Activated naive CD8-positive, alpha-beta T cell treated with anti-CD3 and anti-CD28 coated beads, Interleukin-2, amount 10 ng/mL, durations not matched to agents 7 days and 5 days (primary cell): ENCODE measurements at regions not wholly inside any gene's neighbourhood (a gene's known extent, or its start where the extent isn't known, plus 50 kb on each side); places are given as distances from the start of the nearest gene placed in this dataset.
"Not testable (repeated sequence)": the region's sequence is repeated elsewhere in the genome, so short reads cannot be mapped to it uniquely, and the experiment has no call there.

Experiments used
- ATAC-seq: fragments of 150-1000 bp; cut with Tn5 transposase; one replicate; pipeline ENCODE4 v1.10.0; 2021; ENCODE audit warnings: low read depth, moderate library complexity
- POLR2A ChIA-PET: fragments of 350-600 bp; sonication (Branson Sonifier 250); formaldehyde crosslinking; loops from one replicate; lab custom pipeline; 2021; ENCODE audit warnings: antibody characterized with exemption; lab: Charles Lee
- DNase-seq: peaks from one replicate; pipeline ENCODE4 v3.0.0; 2021
- H3K27ac Mint-ChIP-seq: one replicate; pipeline ENCODE4 v1.8.0; 2022; ENCODE audit warnings: mild to moderate bottlenecking, mixed read lengths
- H3K27me3 Mint-ChIP-seq: one replicate; pipeline ENCODE4 v1.8.0; 2022; ENCODE audit warnings: mild to moderate bottlenecking, moderate library complexity, mixed read lengths
- H3K36me3 Mint-ChIP-seq: one replicate; pipeline ENCODE4 v1.8.0; 2021; ENCODE audit warnings: mild to moderate bottlenecking, mixed read lengths
- H3K4me1 Mint-ChIP-seq: one replicate; pipeline ENCODE4 v1.8.0; 2021; ENCODE audit warnings: mixed read lengths
- H3K4me3 Mint-ChIP-seq: one replicate; pipeline ENCODE4 v1.8.0; 2022; ENCODE audit warnings: mild to moderate bottlenecking, moderate library complexity, mixed read lengths
- H3K9me3 Mint-ChIP-seq: one replicate; pipeline ENCODE4 v1.8.0; 2021; ENCODE audit warnings: mixed read lengths

DNA sequence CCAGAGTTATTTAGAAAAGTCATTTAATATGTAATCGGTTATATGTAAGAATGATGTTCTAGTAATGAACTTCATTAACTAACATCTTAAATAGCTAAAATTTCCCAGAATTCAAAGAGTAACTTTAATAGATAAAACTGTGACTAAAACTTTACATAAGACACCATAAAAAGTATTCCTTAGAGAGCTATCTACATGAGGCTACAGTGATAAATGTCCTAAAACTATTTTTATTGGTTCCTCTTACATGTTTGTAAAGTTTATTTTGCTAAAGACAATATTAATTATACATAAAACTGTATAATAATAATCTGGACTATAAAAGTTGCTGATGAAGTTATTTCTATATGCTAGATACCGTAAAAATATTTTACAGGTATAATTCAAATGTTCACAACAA is 897.7 kb upstream of the EPHA5 start:
- POLR2A ChIA-PET, result no interaction called here
- no peak for ATAC-seq
- Mint-ChIP-seq H3K27me3 (no peaks in the 10 kb centered on the region), H3K4me1 (no peaks in the 10 kb centered on the region), H3K36me3 (no peaks in the 10 kb centered on the region), H3K27ac (no peak overlapping the region), H3K9me3 (no peaks in the 10 kb centered on the region), H3K4me3 (no peak overlapping the region)
- no peak for DNase-seq

- Mint-ChIP-seq H3K4me1 (no peaks in the 10 kb centered on the region), H3K4me3 (no peak overlapping the region), H3K36me3 (no peaks in the 10 kb centered on the region), H3K9me3 (no peaks in the 10 kb centered on the region), H3K27me3 (no peaks in the 10 kb centered on the region), H3K27ac (no peak overlapping the region)
- POLR2A ChIA-PET, result no interaction called here
- DNase-seq (no peak), ATAC-seq (no peak)
These were observed 897.3 kb upstream of the EPHA5 start for GRCh38 chr4:66567551-66567950.

GRCh38 chr4:66565801-66566200 is 895.5 kb upstream of the EPHA5 start:
- Mint-ChIP-seq H3K4me1 (no peaks in the 10 kb centered on the region), H3K36me3 (no peaks in the 10 kb centered on the region), H3K4me3 (no peak overlapping the region), H3K27ac (no peak overlapping the region), H3K27me3 (no peaks in the 10 kb centered on the region), H3K9me3 (no peaks in the 10 kb centered on the region)
- DNase-seq (no peak), ATAC-seq (no peak)
- POLR2A ChIA-PET, result no interaction called here

DNA sequence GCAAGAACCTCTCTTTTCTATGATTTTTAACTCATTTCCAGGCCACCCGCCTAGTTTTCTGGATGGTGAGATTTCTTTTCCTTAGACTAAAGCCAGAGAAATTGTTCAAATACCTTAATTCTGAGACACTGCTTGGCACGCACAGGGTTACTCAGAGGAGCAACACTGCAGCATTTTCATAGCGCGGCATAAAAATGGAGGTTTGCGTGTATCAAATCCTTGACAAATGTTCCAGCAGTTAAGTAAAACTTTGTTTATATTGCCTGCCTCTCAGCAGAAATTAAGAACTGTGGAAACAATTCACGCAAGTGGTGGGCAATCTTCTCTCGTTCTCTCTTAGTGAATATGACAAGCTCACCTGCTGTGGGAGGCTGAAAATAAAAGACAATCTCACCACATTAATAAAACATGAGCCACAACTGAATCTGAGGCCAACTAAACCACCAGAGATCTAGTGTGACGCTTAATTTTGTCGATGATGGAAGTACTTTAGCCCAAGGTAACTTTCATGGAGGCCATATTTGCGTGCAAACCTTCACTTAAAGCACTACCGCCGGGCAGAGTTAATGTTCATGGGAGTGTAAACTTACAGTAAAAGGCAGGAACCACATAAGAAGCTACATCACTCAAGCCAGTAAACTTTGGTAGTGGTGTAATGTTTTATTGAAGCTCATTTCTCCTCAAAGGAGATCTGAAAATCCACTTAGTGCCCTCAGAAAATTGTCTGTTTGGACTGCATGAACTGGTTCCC is 894.8 kb upstream of the EPHA5 start:
- H3K27ac Mint-ChIP-seq, result no peak overlapping the region
- no peaks in the 10 kb centered on the region for H3K27me3 Mint-ChIP-seq
- H3K4me1 Mint-ChIP-seq, result no peaks in the 10 kb centered on the region
- ATAC-seq (no peak), DNase-seq (no peak)
- H3K4me3 Mint-ChIP-seq, result no peak overlapping the region
- POLR2A ChIA-PET, result no interaction called here
- H3K9me3 Mint-ChIP-seq, result peaks cover 1% of the 10 kb centered on the region
- H3K36me3 Mint-ChIP-seq, result no peaks in the 10 kb centered on the region

GRCh38 chr4:66562276-66562806 is 892.1 kb upstream of the EPHA5 start:
- POLR2A ChIA-PET, result no interaction called here
- no peak overlapping the region for H3K27ac Mint-ChIP-seq

DNA sequence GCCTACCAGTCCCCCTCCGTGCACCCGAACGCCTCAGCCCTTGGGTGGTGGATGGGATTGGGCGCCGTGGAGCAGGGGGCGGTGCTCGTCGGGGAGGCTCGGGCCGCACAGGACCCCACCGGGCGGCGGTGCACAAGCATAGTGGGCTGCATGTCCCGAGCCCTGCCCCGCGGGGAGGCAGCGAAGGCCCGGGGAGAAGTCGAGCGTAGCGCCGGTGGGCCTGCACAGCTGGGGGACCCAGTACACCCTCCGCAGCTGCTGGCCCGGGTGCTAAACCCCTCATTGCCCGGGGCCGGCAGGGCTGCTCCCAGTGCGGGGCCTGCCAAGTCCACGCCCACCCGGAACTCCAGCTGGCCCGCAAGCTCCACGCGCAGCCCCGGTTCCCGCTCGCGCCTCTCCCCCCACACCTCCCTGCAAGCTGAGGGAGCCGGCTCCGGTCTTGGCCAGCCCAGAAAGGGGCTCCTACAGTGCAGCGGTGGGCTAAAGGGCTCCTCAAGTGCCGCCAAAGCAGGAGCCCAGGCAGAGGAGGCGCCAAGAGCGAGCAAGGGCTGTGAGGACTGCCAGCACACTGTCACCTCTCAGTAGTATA is 891.3 kb upstream of the EPHA5 start:
- ATAC-seq, H3K36me3 Mint-ChIP-seq, H3K4me1 Mint-ChIP-seq, H3K9me3 Mint-ChIP-seq, DNase-seq, H3K27ac Mint-ChIP-seq, POLR2A ChIA-PET, H3K27me3 Mint-ChIP-seq, H3K4me3 Mint-ChIP-seq: not testable (repeated sequence)

More at GRCh38 chr4:66562276-66562806, 892.1 kb upstream of the EPHA5 start:
- no peak for ATAC-seq
- Mint-ChIP-seq H3K27me3 (no peaks in the 10 kb centered on the region), H3K9me3 (peaks cover 1% of the 10 kb centered on the region), H3K4me1 (no peaks in the 10 kb centered on the region), H3K4me3 (no peak overlapping the region), H3K36me3 (no peaks in the 10 kb centered on the region)
- no peak for DNase-seq

GRCh38 chr4:66558651-66559050 is 888.4 kb upstream of the EPHA5 start:
- no peak overlapping the region for H3K27ac Mint-ChIP-seq
- peaks cover 1% of the 10 kb centered on the region for H3K9me3 Mint-ChIP-seq
- H3K4me3 Mint-ChIP-seq, result no peak overlapping the region
- no peaks in the 10 kb centered on the region for H3K4me1 Mint-ChIP-seq
- ATAC-seq, result no peak
- no peaks in the 10 kb centered on the region for H3K27me3 Mint-ChIP-seq
- DNase-seq, result no peak
- POLR2A ChIA-PET, result no interaction called here
- no peaks in the 10 kb centered on the region for H3K36me3 Mint-ChIP-seq

DNA sequence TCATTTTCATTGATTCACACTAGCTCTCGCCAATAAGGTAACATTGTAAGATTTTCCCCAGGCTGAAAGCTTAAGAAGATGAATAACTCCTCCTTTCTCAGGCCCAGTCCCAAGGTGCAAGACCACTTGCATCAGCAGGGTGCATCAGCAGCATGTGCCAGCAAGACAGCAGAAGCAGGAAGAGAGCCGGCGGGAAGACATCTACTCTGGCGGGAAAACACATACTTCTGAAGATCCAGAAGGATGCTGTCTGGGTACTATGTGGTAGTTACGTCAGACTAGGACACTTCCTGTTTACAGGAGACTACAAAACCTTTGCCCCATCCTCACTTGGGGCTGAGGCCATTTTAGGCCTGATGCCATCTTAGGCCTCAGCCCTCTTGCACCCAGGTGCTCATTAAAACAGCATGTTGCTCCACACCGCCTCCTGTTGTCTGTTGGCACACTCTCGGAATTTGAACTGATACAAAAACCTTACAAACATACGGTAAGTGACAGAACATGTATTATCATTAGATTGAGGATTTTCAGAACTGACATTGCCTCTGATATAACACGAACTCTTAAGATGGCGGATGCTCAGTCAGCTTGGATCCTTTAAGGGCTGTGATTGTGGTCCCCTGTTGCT is 886.5 kb upstream of the EPHA5 start:
- ATAC-seq (no peak), DNase-seq (no peak)
- H3K4me3 Mint-ChIP-seq, result no peak overlapping the region
- no peaks in the 10 kb centered on the region for H3K27me3 Mint-ChIP-seq
- no peak overlapping the region for H3K27ac Mint-ChIP-seq
- H3K4me1 Mint-ChIP-seq, result no peaks in the 10 kb centered on the region
- peaks cover 1% of the 10 kb centered on the region for H3K9me3 Mint-ChIP-seq
- POLR2A ChIA-PET, result no interaction called here
- no peaks in the 10 kb centered on the region for H3K36me3 Mint-ChIP-seq

DNA sequence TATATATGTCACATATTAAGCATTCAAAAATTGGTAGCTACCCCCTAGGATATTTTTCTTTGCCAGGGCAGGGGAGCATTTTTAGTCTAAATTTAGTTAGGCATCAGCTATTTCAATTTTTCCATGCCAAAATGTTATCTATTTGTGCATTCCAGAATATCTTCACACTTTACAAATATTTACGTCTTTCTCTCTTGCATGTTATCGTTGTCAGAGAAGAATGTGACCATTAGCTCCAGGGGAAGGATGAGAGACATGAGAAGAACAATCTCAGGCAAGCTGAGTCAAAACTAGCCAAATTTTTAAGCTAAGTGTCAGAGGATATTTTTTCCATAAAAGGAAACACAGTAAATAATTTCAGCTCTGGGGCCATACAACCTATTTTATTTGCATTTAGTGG is 885.0 kb upstream of the EPHA5 start:
- Mint-ChIP-seq H3K4me1 (no peaks in the 10 kb centered on the region), H3K36me3 (no peaks in the 10 kb centered on the region), H3K27me3 (no peaks in the 10 kb centered on the region), H3K9me3 (peaks cover 1% of the 10 kb centered on the region), H3K27ac (no peak overlapping the region), H3K4me3 (no peak overlapping the region)
- POLR2A ChIA-PET, result no interaction called here
- DNase-seq (no peak), ATAC-seq (no peak)

GRCh38 chr4:66554826-66555225 is 884.5 kb upstream of the EPHA5 start:
- no peak for ATAC-seq
- POLR2A ChIA-PET, result no interaction called here
- no peak for DNase-seq
- H3K36me3 Mint-ChIP-seq, result no peaks in the 10 kb centered on the region
- H3K27ac Mint-ChIP-seq, result no peak overlapping the region
- H3K4me1 Mint-ChIP-seq, result no peaks in the 10 kb centered on the region
- H3K4me3 Mint-ChIP-seq, result no peak overlapping the region
- peaks cover 1% of the 10 kb centered on the region for H3K9me3 Mint-ChIP-seq
- no peaks in the 10 kb centered on the region for H3K27me3 Mint-ChIP-seq

GRCh38 chr4:66545301-66545700 is 875.0 kb upstream of the EPHA5 start:
- ATAC-seq, H3K27ac Mint-ChIP-seq, DNase-seq, H3K4me3 Mint-ChIP-seq, H3K27me3 Mint-ChIP-seq, H3K4me1 Mint-ChIP-seq, POLR2A ChIA-PET, H3K9me3 Mint-ChIP-seq, H3K36me3 Mint-ChIP-seq: not testable (repeated sequence)

- no peaks in the 10 kb centered on the region for H3K4me1 Mint-ChIP-seq
- no peak overlapping the region for H3K27ac Mint-ChIP-seq
- H3K27me3 Mint-ChIP-seq, result no peaks in the 10 kb centered on the region
- DNase-seq (no peak), ATAC-seq (no peak)
- POLR2A ChIA-PET, result no interaction called here
- no peak overlapping the region for H3K4me3 Mint-ChIP-seq
- H3K36me3 Mint-ChIP-seq, result no peaks in the 10 kb centered on the region
- H3K9me3 Mint-ChIP-seq, result peaks cover 6% of the 10 kb centered on the region
These were observed 874.0 kb upstream of the EPHA5 start for GRCh38 chr4:66544281-66544680.

DNA sequence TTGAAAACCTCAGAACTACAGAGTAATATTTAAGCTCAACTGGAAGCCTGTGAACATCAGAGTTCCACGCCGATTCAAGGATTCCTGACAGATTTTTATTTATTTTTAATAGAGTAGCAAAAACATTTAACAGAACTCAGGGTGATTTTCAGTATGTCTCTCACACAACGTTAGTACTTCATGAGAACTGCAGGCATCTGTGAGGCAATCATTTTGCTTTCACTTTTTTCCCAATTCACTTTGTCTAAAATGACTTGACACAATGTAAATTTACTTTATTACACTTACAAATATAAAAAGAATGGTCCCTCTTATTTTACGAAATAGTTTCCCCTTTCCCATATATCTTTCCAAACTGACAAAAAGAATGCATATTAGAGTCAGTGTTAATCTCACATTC is 869.5 kb upstream of the EPHA5 start:
- POLR2A ChIA-PET, result no interaction called here
- H3K27ac Mint-ChIP-seq, result no peak overlapping the region
- ATAC-seq (no peak), DNase-seq (no peak)
- H3K4me1 Mint-ChIP-seq, result no peaks in the 10 kb centered on the region
- peaks cover 4% of the 10 kb centered on the region for H3K9me3 Mint-ChIP-seq
- no peaks in the 10 kb centered on the region for H3K27me3 Mint-ChIP-seq
- no peak overlapping the region for H3K4me3 Mint-ChIP-seq
- no peaks in the 10 kb centered on the region for H3K36me3 Mint-ChIP-seq

DNA sequence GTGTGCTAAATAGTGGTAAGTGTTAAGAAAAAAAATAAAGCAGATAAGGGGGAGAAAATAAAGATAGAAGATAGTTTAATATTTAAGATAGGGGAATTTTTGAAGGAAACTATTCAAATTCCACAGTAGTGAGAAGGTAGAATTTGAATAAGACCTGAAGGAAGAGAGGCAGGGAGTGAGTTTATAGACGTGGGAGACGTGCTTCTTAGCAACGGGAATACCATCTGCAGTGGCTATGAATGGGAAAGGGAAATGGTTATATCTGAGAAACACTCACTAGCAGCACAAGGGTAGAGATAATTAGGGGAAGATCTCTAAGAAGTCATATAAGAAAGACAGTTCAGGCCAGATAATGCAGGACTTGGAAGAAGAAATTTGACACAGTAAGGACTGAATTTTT is 854.5 kb upstream of the EPHA5 start:
- Mint-ChIP-seq H3K9me3 (no peaks in the 10 kb centered on the region), H3K36me3 (no peaks in the 10 kb centered on the region), H3K4me3 (no peak overlapping the region), H3K27ac (no peak overlapping the region), H3K27me3 (no peaks in the 10 kb centered on the region), H3K4me1 (no peaks in the 10 kb centered on the region)
- ATAC-seq (no peak), DNase-seq (no peak)
- POLR2A ChIA-PET, result no interaction called here
